Panc1 (cell line): ENCODE measurements at regions not wholly inside any gene's neighbourhood (a gene's known extent, or its start where the extent isn't known, plus 50 kb on each side); places are given as distances from the start of the nearest gene placed in this dataset.

Experiments used
- CTCF ChIP-seq: fragments of 450-650 bp; IDR thresholded peaks from 2 replicates; pipeline ENCODE4 v1.5.1; 2017; ENCODE audit warnings: mild to moderate bottlenecking
- POLR2AphosphoS5 ChIP-seq: IDR thresholded peaks from 2 replicates; pipeline ENCODE4 v1.6.1; 2012; ENCODE audit warnings: mild to moderate bottlenecking, low read depth, low read length, moderate library complexity
- TCF7L2 ChIP-seq: IDR thresholded peaks from 2 replicates; pipeline ENCODE4 v1.6.1; 2011; ENCODE audit warnings: mild to moderate bottlenecking, low read depth, low read length, inconsistent platforms

- no peak for TF ChIP-seq CTCF
- TF ChIP-seq TCF7L2: no peak
- no peak for TF ChIP-seq POLR2AphosphoS5
Measured at GRCh38 chr5:121086671-121087070, 622.6 kb downstream of the PRR16 start.
